ENCODE measurements at regions not wholly inside any gene's neighbourhood (a gene's known extent, or its start where the extent isn't known, plus 50 kb on each side); places are given as distances from the start of the nearest gene placed in this dataset.

GRCh38 chr5:123754908-123755307 lies 242.9 kb downstream of the CSNK1G3 start:
- in situ Hi-C loops (cut with HindIII; ENCODE audit: extremely low pct_ligation_motif_present, low pct_unique_long_range_greater_than_20kb), result no loop called here
- no peaks in the 10 kb centered on the region for H3K27me3 ChIP-seq (ENCODE audit: control insufficient read depth in 1 of 2, insufficient read depth in 2 of 2, low read length in 2 of 2)
- H3K9ac ChIP-seq (ENCODE audit: insufficient read depth, low read depth, low read length), result no peak overlapping the region
- TF ChIP-seq GABPB1 (CRISPR knock-in tag; IDR thresholded peaks at IDR 0.05) (no peak), ZNF18 (CRISPR knock-in tag; IDR thresholded peaks at IDR 0.05; ENCODE audit: insufficient replicate concordance) (no peak), CREB3 (CRISPR knock-in tag; IDR thresholded peaks at IDR 0.05) (no peak), JUNB (CRISPR knock-in tag; IDR thresholded peaks at IDR 0.05; ENCODE audit: borderline replicate concordance) (no peak), ETV5 (CRISPR knock-in tag; IDR thresholded peaks at IDR 0.05; ENCODE audit: borderline replicate concordance) (no peak), CREB1 (IDR thresholded peaks at IDR 0.05) (no peak), CREB1 (CRISPR knock-in tag; IDR thresholded peaks at IDR 0.05) (no peak), PCBP1 (IDR thresholded peaks at IDR 0.05; ENCODE audit: borderline replicate concordance, low read depth, low read length) (no peak), ZNF576 (CRISPR knock-in tag; IDR thresholded peaks at IDR 0.05) (no peak), ATF3 (CRISPR knock-in tag; IDR thresholded peaks at IDR 0.05) (no peak)
- TF ChIP-seq, protein P1, sequence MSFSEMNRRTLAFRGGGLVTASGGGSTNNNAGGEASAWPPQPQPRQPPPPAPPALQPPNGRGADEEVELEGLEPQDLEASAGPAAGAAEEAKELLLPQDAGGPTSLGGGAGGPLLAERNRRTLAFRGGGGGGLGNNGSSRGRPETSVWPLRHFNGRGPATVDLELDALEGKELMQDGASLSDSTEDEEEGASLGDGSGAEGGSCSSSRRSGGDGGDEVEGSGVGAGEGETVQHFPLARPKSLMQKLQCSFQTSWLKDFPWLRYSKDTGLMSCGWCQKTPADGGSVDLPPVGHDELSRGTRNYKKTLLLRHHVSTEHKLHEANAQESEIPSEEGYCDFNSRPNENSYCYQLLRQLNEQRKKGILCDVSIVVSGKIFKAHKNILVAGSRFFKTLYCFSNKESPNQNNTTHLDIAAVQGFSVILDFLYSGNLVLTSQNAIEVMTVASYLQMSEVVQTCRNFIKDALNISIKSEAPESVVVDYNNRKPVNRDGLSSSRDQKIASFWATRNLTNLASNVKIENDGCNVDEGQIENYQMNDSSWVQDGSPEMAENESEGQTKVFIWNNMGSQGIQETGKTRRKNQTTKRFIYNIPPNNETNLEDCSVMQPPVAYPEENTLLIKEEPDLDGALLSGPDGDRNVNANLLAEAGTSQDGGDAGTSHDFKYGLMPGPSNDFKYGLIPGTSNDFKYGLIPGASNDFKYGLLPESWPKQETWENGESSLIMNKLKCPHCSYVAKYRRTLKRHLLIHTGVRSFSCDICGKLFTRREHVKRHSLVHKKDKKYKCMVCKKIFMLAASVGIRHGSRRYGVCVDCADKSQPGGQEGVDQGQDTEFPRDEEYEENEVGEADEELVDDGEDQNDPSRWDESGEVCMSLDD (CRISPR knock-in tag; IDR thresholded peaks at IDR 0.05; ENCODE audit: borderline replicate concordance), result no peak
- intact Hi-C loops (cut with micrococcal nuclease; ENCODE audit: unreplicated experiment), result no loop called here
- no peaks in the 10 kb centered on the region for H3K36me3 ChIP-seq (replicated peaks in 1 of 2; ENCODE audit: control insufficient read depth in 1 of 2, insufficient read depth in 2 of 2, low read length in 2 of 2)
- FAIRE-seq (no peak), DNase-seq (ENCODE audit: low spot score) (no peak), ATAC-seq (no peak)
- H3K4me3 ChIP-seq (replicated peaks in 1 of 3; ENCODE audit: insufficient read depth in 1 of 3, low read depth in 2 of 3, low read length in 3 of 3), result no peak overlapping the region
- no peaks in the 10 kb centered on the region for H3K79me2 ChIP-seq (ENCODE audit: insufficient read depth, low read length)
- peaks cover 15% of the 10 kb centered on the region for H3K9me3 ChIP-seq (ENCODE audit: low read length)
- ChIA-PET POLR2A (no interaction called here), CTCF (ENCODE audit: low intra/inter-chr PET ratio, low total read pairs) (no interaction called here)
- no peaks in the 10 kb centered on the region for H4K20me1 ChIP-seq (ENCODE audit: insufficient read depth, low read length)
- WGBS (ENCODE audit: low lambda C conversion rate), result 17% methylated on average over 3 of the region's 3 CpGs
- no peak overlapping the region for H3K4me2 ChIP-seq (ENCODE audit: low read depth, low read length)
- H2AFZ ChIP-seq (ENCODE audit: low read length), result no peak overlapping the region
- no peak overlapping the region for H3K27ac ChIP-seq (ENCODE audit: extremely low read length, insufficient read depth, low read length)
- H3K4me1 ChIP-seq (ENCODE audit: insufficient read depth, low read length), result no peaks in the 10 kb centered on the region
- no TSS peak for BruUV-seq (replicated peaks)
